Esophagus squamous epithelium (tissue), 5 donors: ENCODE measurements at regions not wholly inside any gene's neighbourhood (a gene's known extent, or its start where the extent isn't known, plus 50 kb on each side); places are given as distances from the start of the nearest gene placed in this dataset.

Experiments
- DNase-seq: peaks from one replicate; lab custom pipeline; 2025; lab: John Stamatoyannopoulos, UW
- H3K27ac ChIP-seq, 4 donors: fragments of 200-600 bp; sonication (generic); one replicate each; pipeline ENCODE4 v1.5.1; 2016 to 2019; ENCODE audit warnings: mild to moderate bottlenecking in 1 of 4
- H3K27me3 ChIP-seq, 4 donors: fragments of 200-600 bp; sonication (generic); 1 replicate in 3 of 4; 2 replicates in 1 of 4; pipeline versions ENCODE4 v1.5.1 to v1.6.0; 2017 to 2021; ENCODE audit warnings: antibody characterized with exemption in 1 of 4
- H3K36me3 ChIP-seq, 3 donors: fragments of 200-600 bp; sonication (generic); one replicate each; pipeline ENCODE4 v1.5.1; 2016 to 2019
- H3K4me1 ChIP-seq, 3 donors: fragments of 200-600 bp; sonication (generic); one replicate each; pipeline ENCODE4 v1.5.1; 2017 to 2019
- H3K4me3 ChIP-seq, 4 donors: fragments of 200-600 bp; sonication (generic); 1 replicate in 3 of 4; 2 replicates in 1 of 4; pipeline ENCODE4 v1.5.1; 2016 to 2019; ENCODE audit warnings: mild to moderate bottlenecking in 2 of 4, moderate library complexity in 1 of 4
- H3K9me3 ChIP-seq, 3 donors: fragments of 200-600 bp; sonication (generic); one replicate each; pipeline ENCODE4 v1.5.1; 2016 to 2019
- CTCF ChIP-seq, 6 experiments: fragments of 450-650 bp in 4 of 6; fragments of 200-600 bp in 2 of 6; sonication (generic) in 2 of 6; IDR thresholded peaks; one replicate each; pipeline ENCODE4 v1.5.1; 2016 to 2019; ENCODE audit warnings: antibody characterized with exemption in 6 of 6, mild to moderate bottlenecking in 4 of 6, moderate library complexity in 4 of 6
- POLR2A ChIP-seq, 4 donors: fragments of 450-650 bp; IDR thresholded peaks; one replicate each; pipeline ENCODE4 v1.6.1; 2017; ENCODE audit warnings: antibody characterized with exemption in 4 of 4, mild to moderate bottlenecking in 4 of 4, moderate library complexity in 3 of 4
- WGBS, 2 donors: methylation state at CpG; one replicate each; pipeline ENCODE4 v1.1.5; 2018; 5-methylcytosine and 5-hydroxymethylcytosine counted together
- intact Hi-C: fragments of 100-400 bp; cut with DNase I; formaldehyde crosslinking; loops from one replicate; pipeline ENCODE4 v1.15.0; 2022
- donor health status: DM: yes; HTN: yes; CAD: no.

- Histone ChIP-seq H3K4me3 (no peak overlapping the region), H3K27me3 (peaks cover 0 to 11% (median 0%) of the 10 kb centered on the region in 4 donors), H3K27ac (no peak overlapping the region), H3K4me1 (no peaks in the 10 kb centered on the region), H3K36me3 (no peaks in the 10 kb centered on the region), H3K9me3 (no peaks in the 10 kb centered on the region)
- no peak for TF ChIP-seq CTCF (IDR thresholded peaks at IDR 0.05)
- no peak for TF ChIP-seq POLR2A (IDR thresholded peaks at IDR 0.05)
- intact Hi-C loops, result no loop called here
- 75 to 81% methylated on average over 3 of the region's 3 CpGs for WGBS, 2 donors
- DNase-seq, result no peak
Observed at GRCh38 chr1:116205941-116206679, 94.9 kb downstream of the MAB21L3 start.

GRCh38 chr1:116207126-116207735, 96.0 kb downstream of the MAB21L3 start:
- DNase-seq, result no peak
- Histone ChIP-seq H3K27ac (no peak overlapping the region), H3K36me3 (no peaks in the 10 kb centered on the region), H3K4me3 (no peak overlapping the region), H3K4me1 (no peaks in the 10 kb centered on the region), H3K9me3 (no peaks in the 10 kb centered on the region), H3K27me3 (peaks cover 0 to 6% (median 0%) of the 10 kb centered on the region in 4 donors)
- WGBS, 2 donors, result 49 to 65% methylated on average over 4 of the region's 4 CpGs
- intact Hi-C loops, result no loop called here
- TF ChIP-seq CTCF (IDR thresholded peaks at IDR 0.05) (no peak), POLR2A (IDR thresholded peaks at IDR 0.05) (no peak)

GRCh38 chr1:116208136-116208535, 96.9 kb downstream of the MAB21L3 start:
- TF ChIP-seq CTCF (IDR thresholded peaks at IDR 0.05), result no peak
- TF ChIP-seq POLR2A (IDR thresholded peaks at IDR 0.05), result no peak
- Histone ChIP-seq H3K27me3 (peaks cover 0 to 3% (median 0%) of the 10 kb centered on the region in 4 donors), H3K36me3 (no peaks in the 10 kb centered on the region), H3K4me3 (no peak overlapping the region), H3K4me1 (no peaks in the 10 kb centered on the region), H3K9me3 (no peaks in the 10 kb centered on the region), H3K27ac (no peak overlapping the region)
- no peak for DNase-seq
- WGBS, 2 donors, result 92 to 96% methylated on average over 6 of the region's 6 CpGs
- intact Hi-C loops, result no loop called here

- TF ChIP-seq CTCF (IDR thresholded peaks at IDR 0.05) (no peak), POLR2A (IDR thresholded peaks at IDR 0.05) (no peak)
- Histone ChIP-seq H3K4me3 (no peak overlapping the region), H3K36me3 (no peaks in the 10 kb centered on the region), H3K27me3 (no peaks in the 10 kb centered on the region), H3K9me3 (no peaks in the 10 kb centered on the region), H3K4me1 (no peaks in the 10 kb centered on the region), H3K27ac (no peak overlapping the region)
- intact Hi-C loops, result no loop called here
- DNase-seq, result no peak
- 84 to 86% methylated on average over 5 of the region's 5 CpGs for WGBS, 2 donors
Observed at GRCh38 chr1:116211294-116211693, 100.1 kb downstream of the MAB21L3 start.

GRCh38 chr1:116218922-116219321, 107.7 kb downstream of the MAB21L3 start:
- no peak for TF ChIP-seq CTCF (IDR thresholded peaks at IDR 0.05)
- TF ChIP-seq POLR2A (IDR thresholded peaks at IDR 0.05), result no peak
- H3K27ac ChIP-seq, result no peak overlapping the region
- H3K9me3 ChIP-seq, result no peaks in the 10 kb centered on the region
- intact Hi-C loops, result no loop called here
- H3K4me1 ChIP-seq, result no peaks in the 10 kb centered on the region
- no peaks in the 10 kb centered on the region for H3K27me3 ChIP-seq
- no peaks in the 10 kb centered on the region for H3K36me3 ChIP-seq
- no peak for DNase-seq
- WGBS, 2 donors, result 84 to 85% methylated on average over 5 of the region's 6 CpGs
- H3K4me3 ChIP-seq, result no peak overlapping the region
